BLaER1 (cell line): ENCODE measurements at regions not wholly inside any gene's neighbourhood (a gene's known extent, or its start where the extent isn't known, plus 50 kb on each side); places are given as distances from the start of the nearest gene placed in this dataset.

Experiments used
- H3K27ac ChIP-seq: shearing (Covaris generic); formaldehyde crosslinking; 2 replicates; pipeline ENCODE4 v1.8.1; 2022
- H3K27me3 ChIP-seq: shearing (Covaris generic); formaldehyde crosslinking; 2 replicates; pipeline ENCODE4 v1.8.1; 2022
- H3K36me3 ChIP-seq: shearing (Covaris generic); formaldehyde crosslinking; 2 replicates; pipeline ENCODE4 v1.8.1; 2022
- H3K4me1 ChIP-seq: shearing (Covaris generic); formaldehyde crosslinking; 2 replicates; pipeline ENCODE4 v1.8.1; 2022
- H3K4me2 ChIP-seq: shearing (Covaris generic); formaldehyde crosslinking; 2 replicates; pipeline ENCODE4 v1.8.1; 2022
- H3K4me3 ChIP-seq: shearing (Covaris generic); formaldehyde crosslinking; 2 replicates; pipeline ENCODE4 v1.8.1; 2022
- H3K9ac ChIP-seq: shearing (Covaris generic); formaldehyde crosslinking; 2 replicates; pipeline ENCODE4 v1.8.1; 2022
- H3K9me3 ChIP-seq: shearing (Covaris generic); formaldehyde crosslinking; 2 replicates; pipeline ENCODE4 v1.8.1; 2022
- H4K20me1 ChIP-seq: shearing (Covaris generic); formaldehyde crosslinking; 2 replicates; pipeline ENCODE4 v1.8.1; 2022
- Cebpa-rat ChIP-seq: shearing (Covaris generic); IDR thresholded peaks from 2 replicates; pipeline ENCODE4 v1.8.1; 2022

DNA sequence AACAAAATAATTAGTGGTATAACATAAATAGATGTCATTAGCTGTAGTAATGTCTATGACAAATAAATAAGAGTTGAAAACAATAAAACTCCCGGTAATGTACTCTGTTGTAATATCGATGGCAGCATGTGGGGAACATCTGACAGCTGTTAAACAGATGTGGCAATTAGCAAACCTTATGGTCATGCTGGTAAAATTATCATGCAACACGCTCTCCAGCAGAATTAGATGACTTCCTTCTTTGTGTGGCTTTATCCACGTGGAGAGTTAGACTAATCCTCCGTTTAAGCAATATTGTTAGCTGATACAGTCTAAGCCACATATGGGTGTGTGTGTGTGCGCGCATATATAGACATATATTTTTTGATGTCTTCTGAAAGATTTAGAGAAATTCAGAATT, 77.7 kb upstream of the ZFP64 start:
- no peak overlapping the region for H3K9ac ChIP-seq
- no peak overlapping the region for H3K4me2 ChIP-seq
- no peaks in the 10 kb centered on the region for H3K9me3 ChIP-seq
- no peaks in the 10 kb centered on the region for H3K4me1 ChIP-seq
- H3K36me3 ChIP-seq = no peaks in the 10 kb centered on the region
- no peaks in the 10 kb centered on the region for H3K27me3 ChIP-seq
- no peak overlapping the region for H3K4me3 ChIP-seq
- H4K20me1 ChIP-seq = no peaks in the 10 kb centered on the region
- TF ChIP-seq Cebpa-rat = no peak
- H3K27ac ChIP-seq = no peak overlapping the region

GRCh38 chr20:52268184-52268749, 76.7 kb upstream of the ZFP64 start:
- H3K4me3 ChIP-seq = no peak overlapping the region
- H3K4me1 ChIP-seq = no peaks in the 10 kb centered on the region
- no peaks in the 10 kb centered on the region for H4K20me1 ChIP-seq
- H3K4me2 ChIP-seq = no peak overlapping the region
- H3K27me3 ChIP-seq = no peaks in the 10 kb centered on the region
- no peak for TF ChIP-seq Cebpa-rat
- H3K9me3 ChIP-seq = no peaks in the 10 kb centered on the region
- H3K36me3 ChIP-seq = no peaks in the 10 kb centered on the region
- H3K9ac ChIP-seq = no peak overlapping the region
- no peak overlapping the region for H3K27ac ChIP-seq

- Histone ChIP-seq H3K4me3 (no peak overlapping the region), H3K9ac (no peak overlapping the region), H3K36me3 (no peaks in the 10 kb centered on the region), H3K4me1 (no peaks in the 10 kb centered on the region), H3K4me2 (no peak overlapping the region), H4K20me1 (no peaks in the 10 kb centered on the region), H3K27me3 (no peaks in the 10 kb centered on the region), H3K27ac (no peak overlapping the region), H3K9me3 (no peaks in the 10 kb centered on the region)
- no peak for TF ChIP-seq Cebpa-rat
These were observed 75.8 kb upstream of the ZFP64 start for GRCh38 chr20:52267418-52267817.

DNA sequence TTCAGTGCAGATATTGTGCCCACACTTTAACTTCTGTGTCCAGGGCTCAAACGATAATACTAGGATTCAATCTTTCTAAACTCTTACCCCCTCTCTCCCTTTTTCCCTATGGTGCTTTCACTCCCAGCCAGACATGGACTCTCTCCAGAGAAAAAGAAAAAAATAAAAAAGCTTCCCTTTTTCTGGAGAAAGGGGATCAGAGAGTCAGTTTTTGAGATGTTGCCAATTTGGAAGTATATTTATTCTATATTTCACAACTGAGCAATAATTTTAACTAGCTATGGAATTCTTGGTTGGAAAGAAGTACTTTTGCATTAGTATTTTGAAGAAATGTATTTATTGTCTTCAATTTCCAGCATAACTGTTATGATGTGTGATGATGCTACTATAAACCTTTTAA, 72.2 kb upstream of the ZFP64 start:
- Histone ChIP-seq H3K4me2 (no peak overlapping the region), H3K9ac (no peak overlapping the region), H4K20me1 (no peaks in the 10 kb centered on the region), H3K9me3 (no peaks in the 10 kb centered on the region), H3K27ac (no peak overlapping the region), H3K4me1 (no peaks in the 10 kb centered on the region), H3K27me3 (no peaks in the 10 kb centered on the region), H3K4me3 (no peak overlapping the region), H3K36me3 (no peaks in the 10 kb centered on the region)
- TF ChIP-seq Cebpa-rat = no peak

DNA sequence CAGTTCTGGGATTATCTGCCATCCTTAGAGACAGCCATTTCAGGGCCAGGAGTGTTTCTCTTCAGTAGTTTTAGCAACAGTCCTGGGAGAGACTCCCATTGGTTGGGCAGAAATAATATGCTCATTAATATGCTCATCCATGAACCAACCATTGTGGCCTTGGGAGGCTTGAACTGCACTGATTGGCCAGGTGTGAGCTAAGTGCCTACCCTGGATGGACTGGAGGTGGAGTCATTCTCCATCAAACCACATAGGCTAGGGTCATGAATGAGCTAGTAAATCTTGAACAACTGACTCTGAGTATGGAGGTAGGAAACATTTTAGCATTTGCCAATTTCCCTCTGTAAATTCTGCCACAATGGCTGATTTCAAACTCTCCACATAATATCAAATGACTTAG, 70.2 kb upstream of the ZFP64 start:
- no peaks in the 10 kb centered on the region for H3K4me1 ChIP-seq
- H3K27me3 ChIP-seq = no peaks in the 10 kb centered on the region
- H4K20me1 ChIP-seq = no peaks in the 10 kb centered on the region
- peaks cover 6% of the 10 kb centered on the region for H3K9me3 ChIP-seq
- no peaks in the 10 kb centered on the region for H3K36me3 ChIP-seq
- TF ChIP-seq Cebpa-rat = no peak
- H3K27ac ChIP-seq = no peak overlapping the region
- no peak overlapping the region for H3K4me2 ChIP-seq
- no peak overlapping the region for H3K4me3 ChIP-seq
- no peak overlapping the region for H3K9ac ChIP-seq

- H3K4me1 ChIP-seq = no peaks in the 10 kb centered on the region
- no peak overlapping the region for H3K4me2 ChIP-seq
- no peak overlapping the region for H3K27ac ChIP-seq
- no peaks in the 10 kb centered on the region for H4K20me1 ChIP-seq
- no peak for TF ChIP-seq Cebpa-rat
- no peaks in the 10 kb centered on the region for H3K36me3 ChIP-seq
- no peaks in the 10 kb centered on the region for H3K27me3 ChIP-seq
- peaks cover 6% of the 10 kb centered on the region for H3K9me3 ChIP-seq
- H3K4me3 ChIP-seq = no peak overlapping the region
- H3K9ac ChIP-seq = no peak overlapping the region
These were observed 67.7 kb upstream of the ZFP64 start for GRCh38 chr20:52259295-52259694.

DNA sequence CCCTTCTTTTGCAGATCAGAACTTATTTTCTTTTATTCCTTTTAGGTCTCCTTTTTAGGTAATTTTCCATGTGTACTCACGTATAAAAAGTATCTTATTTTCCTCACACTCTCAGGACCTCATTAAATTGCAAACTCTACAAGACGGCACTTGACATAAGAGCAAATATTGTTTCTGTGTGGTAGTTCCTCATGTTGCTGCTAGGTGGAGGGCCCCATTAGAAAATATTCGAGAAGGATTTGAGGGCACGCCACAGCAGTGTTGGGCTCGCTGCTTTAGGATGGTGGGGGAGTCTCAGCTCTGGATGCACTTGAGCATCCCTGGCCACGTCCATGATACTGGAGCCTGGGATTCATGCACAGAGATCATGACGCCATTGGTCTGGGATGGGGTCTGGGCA, 64.9 kb upstream of the ZFP64 start:
- H3K4me2 ChIP-seq = no peak overlapping the region
- no peaks in the 10 kb centered on the region for H3K4me1 ChIP-seq
- H4K20me1 ChIP-seq = no peaks in the 10 kb centered on the region
- no peaks in the 10 kb centered on the region for H3K27me3 ChIP-seq
- H3K9me3 ChIP-seq = peaks cover 6% of the 10 kb centered on the region
- no peaks in the 10 kb centered on the region for H3K36me3 ChIP-seq
- H3K27ac ChIP-seq = no peak overlapping the region
- no peak for TF ChIP-seq Cebpa-rat
- H3K9ac ChIP-seq = no peak overlapping the region
- H3K4me3 ChIP-seq = no peak overlapping the region

DNA sequence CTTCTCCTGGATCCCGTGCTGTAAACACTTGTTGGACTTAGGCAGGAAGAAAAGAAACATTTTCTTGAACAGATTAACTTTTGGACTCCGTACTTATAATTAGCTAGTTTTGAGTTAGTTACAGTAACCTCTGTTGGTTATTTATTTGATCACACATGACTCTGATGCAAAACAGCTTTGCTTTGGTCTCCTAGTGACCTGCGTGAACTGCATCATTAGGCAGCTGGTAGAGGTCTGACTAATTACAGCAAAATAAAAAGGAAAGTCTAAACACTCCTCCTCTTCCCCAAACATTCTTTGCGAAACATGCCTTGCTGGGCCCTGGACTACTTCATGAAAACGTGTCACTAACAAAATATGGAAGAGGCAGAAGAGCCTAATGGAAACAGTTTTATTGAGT, 61.1 kb upstream of the ZFP64 start:
- Histone ChIP-seq H3K27me3 (no peaks in the 10 kb centered on the region), H3K27ac (no peak overlapping the region)
- TF ChIP-seq Cebpa-rat = no peak

DNA sequence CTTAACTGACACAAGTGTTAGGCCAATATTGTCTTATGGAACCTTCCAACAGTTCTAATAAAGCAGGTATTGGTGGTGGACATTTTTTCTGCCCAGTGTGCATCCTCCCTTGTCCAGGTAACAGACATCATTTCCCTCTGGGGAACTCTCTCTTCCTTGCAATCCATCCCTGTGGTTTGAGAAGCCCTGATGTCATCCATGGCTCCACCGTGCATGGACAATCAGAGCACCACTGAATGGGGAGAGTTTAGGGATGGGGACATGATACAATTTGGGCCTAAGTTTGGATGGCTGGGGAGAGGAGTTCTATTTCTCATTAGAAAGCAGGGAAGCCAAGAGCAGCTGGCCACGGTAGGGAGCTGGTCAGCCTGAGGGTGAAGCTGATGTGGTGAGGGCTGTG, 60.2 kb upstream of the ZFP64 start:
- Histone ChIP-seq H3K4me2 (no peak overlapping the region), H3K4me1 (no peaks in the 10 kb centered on the region), H3K27me3 (no peaks in the 10 kb centered on the region), H3K27ac (no peak overlapping the region), H3K9ac (no peak overlapping the region), H3K4me3 (no peak overlapping the region), H3K9me3 (peaks cover 9% of the 10 kb centered on the region), H3K36me3 (no peaks in the 10 kb centered on the region), H4K20me1 (no peaks in the 10 kb centered on the region)
- no peak for TF ChIP-seq Cebpa-rat

More for the DNA sequence above, 61.1 kb upstream of the ZFP64 start:
- H3K9ac ChIP-seq = no peak overlapping the region
- no peak overlapping the region for H3K4me2 ChIP-seq
- no peaks in the 10 kb centered on the region for H4K20me1 ChIP-seq
- H3K36me3 ChIP-seq = no peaks in the 10 kb centered on the region
- H3K9me3 ChIP-seq = peaks cover 6% of the 10 kb centered on the region
- no peak overlapping the region for H3K4me3 ChIP-seq
- no peaks in the 10 kb centered on the region for H3K4me1 ChIP-seq

DNA sequence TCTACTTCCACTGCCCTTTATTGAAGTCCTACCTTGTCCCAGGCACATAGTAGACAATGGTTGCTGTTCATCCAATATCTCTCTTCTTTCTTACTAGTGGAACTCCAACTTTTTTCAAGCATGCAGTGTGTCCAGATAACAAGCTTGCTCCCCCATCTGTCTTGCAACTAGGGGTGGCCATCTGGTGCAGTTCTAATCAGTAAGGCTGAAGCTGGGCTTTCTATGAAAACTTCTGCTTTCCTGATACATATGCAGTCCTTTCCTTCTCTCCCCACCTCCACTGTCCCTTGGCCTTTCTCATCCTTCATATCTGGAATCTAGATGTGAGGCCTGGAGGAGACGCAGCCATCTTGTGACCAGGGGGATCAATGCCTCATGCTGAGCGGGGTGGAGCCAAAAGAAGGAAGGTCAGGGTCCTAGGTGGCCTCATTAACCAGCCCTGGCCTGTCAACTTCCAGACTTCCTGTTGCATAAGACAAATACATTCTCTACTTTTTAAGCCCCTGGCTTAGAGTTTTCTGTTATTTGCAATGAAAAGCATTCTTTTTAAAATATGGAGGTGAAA, 59.6 kb upstream of the ZFP64 start:
- Histone ChIP-seq H3K36me3 (no peaks in the 10 kb centered on the region), H3K9ac (no peak overlapping the region)

DNA sequence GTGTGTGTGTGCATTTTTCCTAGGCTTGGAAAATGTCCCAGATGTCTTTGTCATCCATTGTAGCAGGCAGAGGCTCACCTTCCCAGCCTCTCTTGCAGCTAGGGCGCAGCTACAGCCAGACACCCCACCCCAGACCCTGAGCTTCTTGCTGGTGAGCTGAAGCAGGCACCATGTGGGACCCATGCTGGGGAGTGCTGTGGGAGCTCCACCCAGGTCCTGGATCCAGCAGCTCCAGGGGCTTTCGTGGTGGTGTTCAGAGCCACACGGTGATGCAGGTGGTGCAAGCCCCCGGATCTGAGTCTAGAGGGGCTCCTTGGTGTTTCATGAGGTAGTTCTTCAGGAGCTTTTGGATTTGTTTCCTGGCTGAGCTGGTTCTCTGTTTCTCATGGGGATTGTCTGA, 56.0 kb upstream of the ZFP64 start:
- H3K4me2 ChIP-seq = no peak overlapping the region
- H3K36me3 ChIP-seq = no peaks in the 10 kb centered on the region
- no peaks in the 10 kb centered on the region for H4K20me1 ChIP-seq
- peaks cover 9% of the 10 kb centered on the region for H3K9me3 ChIP-seq
- no peak overlapping the region for H3K9ac ChIP-seq
- H3K27ac ChIP-seq = no peak overlapping the region
- no peak for TF ChIP-seq Cebpa-rat
- H3K4me3 ChIP-seq = no peak overlapping the region
- H3K4me1 ChIP-seq = no peaks in the 10 kb centered on the region
- no peaks in the 10 kb centered on the region for H3K27me3 ChIP-seq

More for the DNA sequence above, 59.6 kb upstream of the ZFP64 start:
- Histone ChIP-seq H3K4me1 (no peaks in the 10 kb centered on the region), H4K20me1 (no peaks in the 10 kb centered on the region), H3K4me2 (no peak overlapping the region), H3K27me3 (no peaks in the 10 kb centered on the region), H3K9me3 (peaks cover 9% of the 10 kb centered on the region), H3K4me3 (no peak overlapping the region), H3K27ac (no peak overlapping the region)
- TF ChIP-seq Cebpa-rat = no peak
